ENCODE measurements at regions not wholly inside any gene's neighbourhood (a gene's known extent, or its start where the extent isn't known, plus 50 kb on each side); places are given as distances from the start of the nearest gene placed in this dataset.
"Not testable (repeated sequence)": the region's sequence is repeated elsewhere in the genome, so short reads cannot be mapped to it uniquely, and the experiment has no call there.

DNA sequence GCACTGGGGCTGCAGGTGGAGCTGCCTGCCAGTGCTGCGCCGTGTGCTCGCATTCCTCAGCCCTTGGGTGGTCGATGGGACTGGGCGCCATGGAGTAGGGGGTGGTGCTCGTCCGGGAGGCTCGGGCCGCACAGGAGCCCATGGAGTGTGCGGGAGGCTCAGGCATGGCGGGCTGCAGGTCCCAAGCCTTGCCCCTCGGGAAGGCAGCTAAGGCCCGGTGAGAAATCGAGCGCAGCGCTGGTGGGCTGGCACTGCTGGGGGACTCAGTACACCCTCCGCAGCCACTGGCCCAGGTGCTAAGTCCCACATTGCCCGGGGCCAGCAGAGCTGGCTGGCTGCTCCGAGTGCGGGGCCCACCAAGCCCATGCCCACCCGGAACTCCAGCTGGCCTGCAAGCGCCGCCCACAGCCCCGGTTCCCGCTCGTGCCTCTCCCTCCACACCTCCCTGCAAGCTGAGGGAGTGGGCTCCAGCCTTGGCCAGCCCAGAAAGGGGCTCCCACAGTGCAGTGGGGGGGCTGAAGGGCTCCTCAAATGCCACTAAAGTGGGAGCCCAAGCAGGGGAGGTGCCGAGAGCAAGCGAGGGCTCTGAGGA is 467.8 kb downstream of the AMY1C start:
- H3K36me3 ChIP-seq (ENCODE audit: insufficient read depth, low read length); H2AFZ ChIP-seq (ENCODE audit: low read depth, low read length); H3K27me3 ChIP-seq (ENCODE audit: insufficient read depth, low read length); H3K4me3 ChIP-seq (ENCODE audit: low read length); H3K9me3 ChIP-seq (ENCODE audit: low read length); H3K4me1 ChIP-seq (ENCODE audit: insufficient read depth, low read length): not testable (repeated sequence)

DNA sequence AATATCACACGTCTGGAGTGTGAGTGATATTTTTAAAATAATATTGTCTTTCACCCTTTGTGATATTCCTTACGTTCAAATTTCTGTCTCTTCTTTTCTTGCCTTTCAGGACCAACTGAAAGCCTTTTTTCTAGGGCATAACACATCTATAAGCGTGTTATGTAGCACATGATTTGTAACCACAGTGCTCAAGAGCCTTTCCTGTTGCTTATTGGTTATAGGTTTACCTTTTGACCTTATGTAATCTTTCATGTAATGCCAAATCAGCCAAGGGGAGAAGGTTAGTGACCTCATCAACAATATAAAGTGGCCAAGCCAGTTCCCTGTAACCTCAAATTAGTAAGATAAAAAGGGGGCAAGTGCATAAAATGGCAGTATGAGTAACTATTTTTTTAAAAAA is 480.2 kb downstream of the AMY1C start:
- no peaks in the 10 kb centered on the region for H3K4me1 ChIP-seq (ENCODE audit: insufficient read depth, low read length)
- H3K9me3 ChIP-seq (ENCODE audit: low read length), result no peaks in the 10 kb centered on the region
- no peak overlapping the region for H2AFZ ChIP-seq (ENCODE audit: low read depth, low read length)
- no peak overlapping the region for H3K4me3 ChIP-seq (ENCODE audit: low read length)
- no peaks in the 10 kb centered on the region for H3K36me3 ChIP-seq (ENCODE audit: insufficient read depth, low read length)
- no peaks in the 10 kb centered on the region for H3K27me3 ChIP-seq (ENCODE audit: insufficient read depth, low read length)

DNA sequence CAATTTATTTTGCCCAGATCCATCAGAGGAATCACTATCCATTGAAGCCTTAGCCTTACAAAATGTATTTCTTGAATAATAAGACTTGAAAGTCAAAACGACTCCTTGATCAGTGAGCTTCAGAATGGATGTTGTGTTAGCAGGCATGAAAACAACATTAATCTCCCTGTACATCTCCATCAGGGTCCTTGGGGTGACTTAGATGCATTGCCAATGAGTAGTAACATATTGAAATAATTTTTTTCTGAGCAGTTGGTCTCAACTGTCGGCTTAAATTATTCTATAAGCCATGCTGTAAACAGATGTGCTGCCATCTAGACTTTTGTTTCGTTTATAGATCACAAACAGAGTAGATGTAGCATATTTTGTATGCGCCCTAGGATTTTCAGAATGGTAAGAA is 482.0 kb downstream of the AMY1C start:
- no peaks in the 10 kb centered on the region for H3K36me3 ChIP-seq (ENCODE audit: insufficient read depth, low read length)
- no peaks in the 10 kb centered on the region for H3K27me3 ChIP-seq (ENCODE audit: insufficient read depth, low read length)

DNA sequence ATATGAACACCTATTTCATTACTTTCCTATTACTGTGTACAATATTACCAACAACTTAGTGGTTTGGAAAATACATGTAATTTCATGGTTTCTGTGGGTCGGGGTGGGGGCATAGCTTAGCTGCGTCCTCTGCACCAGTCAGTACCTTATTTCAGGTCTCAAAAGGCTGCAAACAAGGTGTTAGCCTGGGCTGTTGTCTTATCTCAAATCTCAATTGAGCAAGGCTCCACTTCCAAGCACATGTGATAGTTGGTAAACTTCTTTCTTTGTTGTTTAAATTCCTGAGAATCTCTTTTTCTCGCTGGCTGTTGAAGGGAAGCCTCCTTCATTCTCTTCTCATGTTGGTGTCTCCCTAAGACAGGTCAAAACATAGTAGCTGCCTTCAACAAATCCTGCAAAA is 485.4 kb downstream of the AMY1C start:
- Histone ChIP-seq H3K4me1 (ENCODE audit: insufficient read depth, low read length) (no peaks in the 10 kb centered on the region), H3K27me3 (ENCODE audit: insufficient read depth, low read length) (no peaks in the 10 kb centered on the region), H3K9me3 (ENCODE audit: low read length) (no peaks in the 10 kb centered on the region), H3K36me3 (ENCODE audit: insufficient read depth, low read length) (no peaks in the 10 kb centered on the region), H3K4me3 (ENCODE audit: low read length) (no peak overlapping the region), H2AFZ (ENCODE audit: low read depth, low read length) (no peak overlapping the region)

More for the DNA sequence above, 482.0 kb downstream of the AMY1C start:
- H3K9me3 ChIP-seq (ENCODE audit: low read length), result no peaks in the 10 kb centered on the region
- H3K4me1 ChIP-seq (ENCODE audit: insufficient read depth, low read length), result no peaks in the 10 kb centered on the region
- H3K4me3 ChIP-seq (ENCODE audit: low read length), result no peak overlapping the region
- no peak overlapping the region for H2AFZ ChIP-seq (ENCODE audit: low read depth, low read length)

DNA sequence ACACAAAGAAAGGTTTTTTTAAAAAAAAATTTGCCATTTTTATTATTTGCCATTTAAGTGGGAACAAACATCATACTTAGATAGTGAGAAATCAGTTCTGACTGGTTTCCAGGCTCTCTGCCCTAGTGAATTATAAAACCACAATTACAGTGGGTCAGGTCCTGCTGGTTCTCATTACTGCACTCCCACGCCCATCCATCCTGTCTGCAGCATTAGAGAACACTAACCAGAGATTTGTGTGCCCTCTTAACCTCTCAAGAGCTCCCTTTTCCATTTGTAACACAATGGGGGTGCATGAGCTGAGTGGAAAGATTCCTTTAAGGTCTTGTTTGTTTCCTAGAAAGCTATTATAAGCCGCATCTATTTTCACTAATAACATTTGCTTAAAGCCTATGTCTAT is 489.3 kb downstream of the AMY1C start:
- Histone ChIP-seq H3K9me3 (ENCODE audit: low read length) (no peaks in the 10 kb centered on the region), H3K4me3 (ENCODE audit: low read length) (no peak overlapping the region), H3K27me3 (ENCODE audit: insufficient read depth, low read length) (no peaks in the 10 kb centered on the region), H3K4me1 (ENCODE audit: insufficient read depth, low read length) (no peaks in the 10 kb centered on the region), H2AFZ (ENCODE audit: low read depth, low read length) (no peak overlapping the region), H3K36me3 (ENCODE audit: insufficient read depth, low read length) (no peaks in the 10 kb centered on the region)

DNA sequence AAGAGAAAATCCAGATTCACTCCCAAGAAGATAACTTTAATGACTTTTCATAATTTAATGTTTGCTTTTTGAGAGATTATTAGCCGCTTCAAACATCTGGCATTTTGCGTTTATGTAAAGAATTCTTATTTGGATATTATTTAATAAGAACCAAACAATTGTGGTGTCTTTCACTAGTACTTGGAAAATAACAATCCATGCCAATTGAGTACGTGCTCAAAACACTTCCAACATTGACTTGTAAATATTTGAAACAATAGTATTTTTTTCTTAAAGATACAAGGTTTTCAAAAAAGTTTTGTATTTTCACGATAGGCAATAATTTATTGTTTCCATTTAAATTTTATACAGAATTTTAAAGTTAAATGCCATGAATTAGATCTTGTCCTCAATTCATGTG is 498.7 kb downstream of the AMY1C start:
- no peaks in the 10 kb centered on the region for H3K4me1 ChIP-seq (ENCODE audit: insufficient read depth, low read length)
- H3K36me3 ChIP-seq (ENCODE audit: insufficient read depth, low read length), result no peaks in the 10 kb centered on the region
- H3K4me3 ChIP-seq (ENCODE audit: low read length), result no peak overlapping the region
- no peak overlapping the region for H2AFZ ChIP-seq (ENCODE audit: low read depth, low read length)
- H3K27me3 ChIP-seq (ENCODE audit: insufficient read depth, low read length), result no peaks in the 10 kb centered on the region
- no peaks in the 10 kb centered on the region for H3K9me3 ChIP-seq (ENCODE audit: low read length)

DNA sequence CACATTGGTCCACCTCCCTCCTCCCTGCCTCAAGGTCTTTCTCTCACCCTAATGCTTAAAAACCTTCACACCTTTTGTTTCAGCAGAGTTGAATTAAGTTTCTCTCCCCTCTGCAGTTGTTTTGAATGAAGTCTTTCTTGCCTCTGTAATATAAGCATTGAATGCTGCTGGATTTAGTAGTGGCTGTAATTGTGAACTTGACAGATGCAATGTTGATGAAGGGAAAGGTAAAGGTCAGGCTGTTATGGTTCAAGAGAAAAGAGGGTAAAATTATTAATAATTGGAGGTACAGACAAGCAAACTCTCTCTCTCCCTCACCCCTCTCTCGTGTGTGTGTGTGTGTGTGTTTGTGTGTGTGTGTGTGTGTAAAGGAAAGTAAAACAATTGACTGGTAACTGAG is 509.8 kb downstream of the AMY1C start:
- no peaks in the 10 kb centered on the region for H3K27me3 ChIP-seq (ENCODE audit: insufficient read depth, low read length)
- H3K4me3 ChIP-seq (ENCODE audit: low read length), result no peak overlapping the region
- no peaks in the 10 kb centered on the region for H3K9me3 ChIP-seq (ENCODE audit: low read length)
- no peaks in the 10 kb centered on the region for H3K4me1 ChIP-seq (ENCODE audit: insufficient read depth, low read length)
- H2AFZ ChIP-seq (ENCODE audit: low read depth, low read length), result no peak overlapping the region
- H3K36me3 ChIP-seq (ENCODE audit: insufficient read depth, low read length), result no peaks in the 10 kb centered on the region

DNA sequence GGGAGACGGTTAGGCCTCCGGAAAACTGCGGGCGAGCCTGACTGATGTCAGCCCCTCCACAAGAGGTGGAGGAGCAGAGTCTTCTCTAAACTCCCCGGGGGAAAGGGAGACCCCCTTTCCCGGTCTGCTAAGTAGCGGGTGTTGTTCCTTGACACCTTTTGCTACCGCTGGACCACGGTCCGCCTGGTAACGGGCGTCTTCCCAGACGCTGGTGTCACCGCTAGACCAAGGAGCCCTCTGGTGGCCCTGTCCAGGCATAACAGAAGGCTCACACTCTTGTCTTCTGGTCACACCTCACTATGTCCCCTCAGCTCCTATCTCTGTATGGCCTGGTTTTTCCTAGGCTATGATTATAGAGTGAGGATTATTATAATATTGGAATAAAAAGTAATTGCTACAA is 513.4 kb downstream of the AMY1C start:
- H3K27me3 ChIP-seq (ENCODE audit: insufficient read depth, low read length); H3K9me3 ChIP-seq (ENCODE audit: low read length); H3K4me1 ChIP-seq (ENCODE audit: insufficient read depth, low read length); H2AFZ ChIP-seq (ENCODE audit: low read depth, low read length); H3K4me3 ChIP-seq (ENCODE audit: low read length); H3K36me3 ChIP-seq (ENCODE audit: insufficient read depth, low read length): not testable (repeated sequence)

DNA sequence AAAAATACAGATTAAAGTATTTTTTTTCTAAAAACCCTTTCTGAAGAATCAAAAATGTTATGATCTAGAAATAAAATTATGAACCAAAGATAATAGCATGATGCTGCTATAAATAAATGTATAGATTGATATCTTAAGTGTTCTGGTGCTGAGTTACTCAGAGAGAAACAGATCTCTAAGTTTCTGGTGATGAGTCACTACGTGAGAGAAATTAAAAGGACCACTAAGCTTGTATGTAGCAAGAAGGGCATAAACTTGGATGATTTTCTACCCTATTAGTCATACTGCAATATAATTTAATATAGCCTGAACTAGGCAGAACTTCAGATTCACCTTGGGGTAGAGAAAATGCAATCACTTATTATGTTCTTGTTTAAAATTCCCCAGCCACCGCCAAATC is 514.8 kb downstream of the AMY1C start:
- H3K36me3 ChIP-seq (ENCODE audit: insufficient read depth, low read length), result no peaks in the 10 kb centered on the region
- no peak overlapping the region for H3K4me3 ChIP-seq (ENCODE audit: low read length)
- no peaks in the 10 kb centered on the region for H3K27me3 ChIP-seq (ENCODE audit: insufficient read depth, low read length)
- H3K4me1 ChIP-seq (ENCODE audit: insufficient read depth, low read length), result no peaks in the 10 kb centered on the region
- H2AFZ ChIP-seq (ENCODE audit: low read depth, low read length), result no peak overlapping the region
- no peaks in the 10 kb centered on the region for H3K9me3 ChIP-seq (ENCODE audit: low read length)

DNA sequence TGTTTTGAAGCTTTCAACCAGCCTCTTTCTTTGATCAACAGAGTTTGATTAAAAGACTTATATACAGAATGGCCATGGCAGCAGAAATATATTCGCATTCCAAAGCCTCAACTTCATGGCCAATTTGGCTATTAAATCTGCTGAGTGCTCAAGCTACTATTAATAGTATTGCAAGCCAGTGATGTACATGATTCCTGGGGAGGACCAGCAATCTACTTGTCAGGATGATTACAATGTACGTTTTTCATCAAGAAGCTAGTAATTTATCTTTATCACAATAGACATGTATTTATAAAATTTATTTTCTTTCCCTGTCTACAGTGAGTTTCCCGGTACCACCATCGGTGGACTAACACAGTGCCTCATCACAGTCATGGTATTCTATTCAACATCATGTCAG is 515.5 kb downstream of the AMY1C start:
- Histone ChIP-seq H2AFZ (ENCODE audit: low read depth, low read length) (no peak overlapping the region), H3K4me3 (ENCODE audit: low read length) (no peak overlapping the region), H3K4me1 (ENCODE audit: insufficient read depth, low read length) (no peaks in the 10 kb centered on the region), H3K27me3 (ENCODE audit: insufficient read depth, low read length) (no peaks in the 10 kb centered on the region), H3K9me3 (ENCODE audit: low read length) (no peaks in the 10 kb centered on the region), H3K36me3 (ENCODE audit: insufficient read depth, low read length) (no peaks in the 10 kb centered on the region)

DNA sequence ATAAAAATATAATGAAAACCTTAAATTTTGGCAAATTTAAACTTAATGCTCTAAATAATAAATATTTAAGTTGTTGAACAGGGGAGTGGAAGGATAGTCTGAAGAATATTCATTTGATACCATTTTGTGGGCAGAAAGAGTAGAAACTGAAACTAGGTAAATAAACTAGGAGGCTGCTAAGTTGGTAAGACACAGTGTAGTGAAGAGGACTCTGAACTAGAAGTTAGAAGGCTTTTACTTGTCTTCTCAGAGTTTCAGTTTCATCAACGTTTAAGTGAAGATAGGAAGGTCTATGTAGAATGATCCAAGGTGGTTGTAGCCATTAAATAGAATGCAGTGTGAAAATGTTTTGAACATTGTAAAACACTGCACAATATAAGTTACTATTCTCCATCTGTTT is 516.9 kb downstream of the AMY1C start:
- no peaks in the 10 kb centered on the region for H3K9me3 ChIP-seq (ENCODE audit: low read length)
- no peak overlapping the region for H3K4me3 ChIP-seq (ENCODE audit: low read length)
- H2AFZ ChIP-seq (ENCODE audit: low read depth, low read length), result no peak overlapping the region
- H3K27me3 ChIP-seq (ENCODE audit: insufficient read depth, low read length), result no peaks in the 10 kb centered on the region
- no peaks in the 10 kb centered on the region for H3K36me3 ChIP-seq (ENCODE audit: insufficient read depth, low read length)
- no peaks in the 10 kb centered on the region for H3K4me1 ChIP-seq (ENCODE audit: insufficient read depth, low read length)

DNA sequence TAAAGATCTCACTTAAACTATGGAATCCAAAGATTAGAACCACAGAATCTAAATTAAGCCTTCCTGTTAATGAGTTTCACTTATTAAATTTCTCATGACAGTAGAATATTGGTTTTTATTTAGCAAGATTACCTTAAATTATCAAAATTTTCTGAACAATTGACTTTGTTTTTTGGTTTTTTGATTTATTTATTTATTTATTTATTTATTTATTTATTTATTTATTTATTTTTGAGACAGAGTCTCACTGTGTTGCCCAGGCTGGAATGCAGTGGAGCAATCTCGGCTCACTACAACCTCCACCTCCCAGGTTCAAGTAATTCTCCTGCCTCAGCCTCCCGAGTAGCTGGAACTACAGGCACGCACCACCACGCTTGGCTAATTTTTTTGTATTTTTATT is 538.6 kb downstream of the AMY1C start:
- not testable (repeated sequence) for H3K4me1 ChIP-seq (ENCODE audit: insufficient read depth, low read length); H3K4me3 ChIP-seq (ENCODE audit: low read length); H3K27me3 ChIP-seq (ENCODE audit: insufficient read depth, low read length)

DNA sequence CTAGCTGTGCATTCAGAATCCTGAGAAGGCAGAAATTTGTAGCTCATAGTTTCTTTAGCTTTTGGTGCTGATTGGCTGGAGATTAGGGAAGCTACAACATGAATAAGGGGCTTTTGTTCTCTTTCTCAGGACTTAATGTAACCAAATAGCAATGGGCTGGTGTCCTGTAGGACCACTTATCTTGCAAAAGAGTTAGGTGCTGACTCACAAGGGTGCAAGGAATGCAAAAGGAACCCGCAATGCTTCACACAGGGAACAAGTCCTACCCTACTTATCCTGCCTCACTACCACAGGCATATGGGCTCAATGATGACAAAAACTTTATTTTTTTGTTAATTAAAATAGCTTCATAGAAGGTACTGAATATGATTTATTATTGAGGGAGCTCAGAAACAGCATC is 541.5 kb downstream of the AMY1C start:
- Histone ChIP-seq H2AFZ (ENCODE audit: low read depth, low read length) (no peak overlapping the region), H3K4me1 (ENCODE audit: insufficient read depth, low read length) (no peaks in the 10 kb centered on the region), H3K4me3 (ENCODE audit: low read length) (no peak overlapping the region), H3K9me3 (ENCODE audit: low read length) (no peaks in the 10 kb centered on the region), H3K36me3 (ENCODE audit: insufficient read depth, low read length) (no peaks in the 10 kb centered on the region), H3K27me3 (ENCODE audit: insufficient read depth, low read length) (no peaks in the 10 kb centered on the region)

More for the DNA sequence above, 538.6 kb downstream of the AMY1C start:
- H3K9me3 ChIP-seq (ENCODE audit: low read length); H2AFZ ChIP-seq (ENCODE audit: low read depth, low read length); H3K36me3 ChIP-seq (ENCODE audit: insufficient read depth, low read length): not testable (repeated sequence)

DNA sequence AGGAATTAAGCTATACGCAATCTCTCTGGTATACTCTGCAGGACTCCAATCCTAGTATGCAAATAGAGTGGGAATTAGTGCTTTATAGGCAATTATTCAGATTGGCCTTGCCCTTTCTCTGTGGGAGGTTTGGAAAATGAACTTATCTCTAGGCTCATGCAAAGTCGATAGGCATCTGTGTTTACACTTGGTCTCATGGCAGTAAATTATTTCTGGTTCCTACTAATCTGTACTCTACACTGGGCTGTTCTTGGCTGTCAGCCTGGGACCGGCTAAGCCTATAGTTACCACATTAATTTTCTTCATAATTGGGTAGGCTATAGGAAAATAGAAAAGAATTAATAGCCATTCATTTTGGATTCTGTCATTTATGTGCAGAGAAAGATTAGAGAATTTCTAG is 544.6 kb downstream of the AMY1C start:
- Histone ChIP-seq H3K36me3 (ENCODE audit: insufficient read depth, low read length) (no peaks in the 10 kb centered on the region), H2AFZ (ENCODE audit: low read depth, low read length) (no peak overlapping the region), H3K4me3 (ENCODE audit: low read length) (no peak overlapping the region), H3K9me3 (ENCODE audit: low read length) (no peaks in the 10 kb centered on the region), H3K4me1 (ENCODE audit: insufficient read depth, low read length) (no peaks in the 10 kb centered on the region), H3K27me3 (ENCODE audit: insufficient read depth, low read length) (no peaks in the 10 kb centered on the region)
